Small intestine (tissue), 7 donors: ENCODE measurements at regions not wholly inside any gene's neighbourhood (a gene's known extent, or its start where the extent isn't known, plus 50 kb on each side); places are given as distances from the start of the nearest gene placed in this dataset.

Experiments
- DNase-seq, 2 donors: peaks; one replicate each; pipeline versions ENCODE4 v3.0.0 to v3.0.0-alpha.2; 2013
- FAIRE-seq: peaks from 2 replicates; lab custom pipeline; 2012; peaks lifted over from hg19 to GRCh38; lab: Jason Lieb, UNC
- H3K27ac ChIP-seq, 3 donors: one replicate each; pipeline ENCODE4 v1.5.1; 2013; ENCODE audit warnings: low read length in 2 of 3, mild to moderate bottlenecking in 2 of 3, control low read depth in 1 of 3, inconsistent platforms in 1 of 3, low read depth in 1 of 3, moderate library complexity in 1 of 3
- H3K27me3 ChIP-seq, 3 donors: one replicate each; pipeline ENCODE4 v1.6.1; 2013; ENCODE audit warnings: low read length in 3 of 3, inconsistent platforms in 1 of 3; ENCODE audit not compliant: control insufficient read depth in 3 of 3, insufficient read depth in 3 of 3
- H3K36me3 ChIP-seq, 3 donors: one replicate each; pipeline ENCODE4 v1.6.1; 2013; ENCODE audit warnings: low read length in 3 of 3, inconsistent platforms in 1 of 3, low read depth in 1 of 3, mild to moderate bottlenecking in 1 of 3, moderate library complexity in 1 of 3; ENCODE audit not compliant: control insufficient read depth in 3 of 3, insufficient read depth in 2 of 3
- H3K4me1 ChIP-seq, 3 donors: one replicate each; pipeline ENCODE4 v1.6.1; 2013; ENCODE audit warnings: low read length in 2 of 3, inconsistent platforms in 1 of 3, low read depth in 1 of 3, mild to moderate bottlenecking in 1 of 3, moderate library complexity in 1 of 3; ENCODE audit not compliant: control insufficient read depth in 3 of 3, insufficient read depth in 2 of 3
- H3K4me3 ChIP-seq, 3 donors: one replicate each; pipeline ENCODE4 v1.5.1; 2013; ENCODE audit warnings: low read length in 3 of 3, control low read depth in 1 of 3, inconsistent platforms in 1 of 3, low read depth in 1 of 3, mild to moderate bottlenecking in 1 of 3, moderate library complexity in 1 of 3
- H3K9me3 ChIP-seq, 2 donors: one replicate each; pipeline ENCODE4 v1.6.1; 2013; ENCODE audit warnings: low read depth in 1 of 2, low read length in 1 of 2; ENCODE audit not compliant: control insufficient read depth in 2 of 2, insufficient read depth in 1 of 2
- WGBS, 3 donors: extraction: QIAGEN DNeasy Blood & Tissue Kit; methylation state at CpG; one replicate each; pipeline ENCODE4 v1.1.7; 2013; 5-methylcytosine and 5-hydroxymethylcytosine counted together
- donor health status: healthy with polysubstance abuse.
- donor health status: control.
- donor health status: control.
- donor health status: Bipolar disorder and iron deficiency.
- donor health status: healthy.

- DNase-seq (no peak), FAIRE-seq (no peak)
- Histone ChIP-seq H3K4me1 (no peaks in the 10 kb centered on the region), H3K36me3 (no peaks in the 10 kb centered on the region), H3K27ac (no peak overlapping the region), H3K4me3 (no peak overlapping the region), H3K9me3 (no peaks in the 10 kb centered on the region), H3K27me3 (no peaks in the 10 kb centered on the region)
- 54 to 66% (median 59%) methylated on average over 4 of the region's 4 CpGs for WGBS, 3 donors
These were observed 116.2 kb upstream of the ST6GAL2 start for GRCh38 chr2:107001964-107002696.

- FAIRE-seq, result no peak
- 63 to 72% (median 66%) methylated on average over 1 of the region's 1 CpG for WGBS, 3 donors
These were observed 116.8 kb upstream of the ST6GAL2 start for GRCh38 chr2:107002735-107003134.

GRCh38 chr2:107005853-107006252 is 119.9 kb upstream of the ST6GAL2 start:
- 62 to 71% (median 66%) methylated on average over 6 of the region's 6 CpGs for WGBS, 3 donors
- no peak overlapping the region for H3K27ac ChIP-seq
- no peaks in the 10 kb centered on the region for H3K27me3 ChIP-seq
- FAIRE-seq, result no peak
- DNase-seq, result no peak
- no peaks in the 10 kb centered on the region for H3K9me3 ChIP-seq
- no peaks in the 10 kb centered on the region for H3K36me3 ChIP-seq
- no peaks in the 10 kb centered on the region for H3K4me1 ChIP-seq
- H3K4me3 ChIP-seq, result no peak overlapping the region

More at GRCh38 chr2:107002735-107003134, 116.8 kb upstream of the ST6GAL2 start:
- no peak for DNase-seq
- Histone ChIP-seq H3K4me1 (no peaks in the 10 kb centered on the region), H3K27me3 (no peaks in the 10 kb centered on the region), H3K9me3 (no peaks in the 10 kb centered on the region), H3K27ac (no peak overlapping the region), H3K4me3 (no peak overlapping the region), H3K36me3 (no peaks in the 10 kb centered on the region)

- FAIRE-seq (no peak), DNase-seq (no peak)
- H3K9me3 ChIP-seq, result no peaks in the 10 kb centered on the region
- no peak overlapping the region for H3K4me3 ChIP-seq
- H3K27me3 ChIP-seq, result no peaks in the 10 kb centered on the region
- H3K4me1 ChIP-seq, result no peaks in the 10 kb centered on the region
- WGBS, 3 donors, result 26 to 64% (median 40%) methylated on average over 2 of the region's 2 CpGs
- H3K36me3 ChIP-seq, result no peaks in the 10 kb centered on the region
- H3K27ac ChIP-seq, result no peak overlapping the region
These were observed 120.9 kb upstream of the ST6GAL2 start for GRCh38 chr2:107006836-107007235.

GRCh38 chr2:107007927-107008326 is 122.0 kb upstream of the ST6GAL2 start:
- Histone ChIP-seq H3K27ac (no peak overlapping the region), H3K4me3 (no peak overlapping the region), H3K9me3 (no peaks in the 10 kb centered on the region), H3K27me3 (no peaks in the 10 kb centered on the region), H3K36me3 (no peaks in the 10 kb centered on the region), H3K4me1 (no peaks in the 10 kb centered on the region)
- WGBS, 3 donors, result 58 to 69% (median 58%) methylated on average over 3 of the region's 3 CpGs
- no peak for FAIRE-seq
- no peak for DNase-seq

- 35 to 70% (median 47%) methylated on average over 3 of the region's 3 CpGs for WGBS, 3 donors
- DNase-seq, result no peak
- H3K9me3 ChIP-seq, result no peaks in the 10 kb centered on the region
- H3K27me3 ChIP-seq, result no peaks in the 10 kb centered on the region
- H3K4me1 ChIP-seq, result no peaks in the 10 kb centered on the region
- no peaks in the 10 kb centered on the region for H3K36me3 ChIP-seq
- no peak overlapping the region for H3K4me3 ChIP-seq
- FAIRE-seq, result no peak
- no peak overlapping the region for H3K27ac ChIP-seq
These were observed 122.9 kb upstream of the ST6GAL2 start for GRCh38 chr2:107008843-107009242.

GRCh38 chr2:107009275-107009674 is 123.3 kb upstream of the ST6GAL2 start:
- FAIRE-seq, result no peak
- Histone ChIP-seq H3K27me3 (no peaks in the 10 kb centered on the region), H3K36me3 (no peaks in the 10 kb centered on the region), H3K4me3 (no peak overlapping the region), H3K9me3 (no peaks in the 10 kb centered on the region), H3K27ac (no peak overlapping the region), H3K4me1 (no peaks in the 10 kb centered on the region)
- DNase-seq, result no peak
- 71 to 88% (median 81%) methylated on average over 3 of the region's 3 CpGs for WGBS, 3 donors

- H3K9me3 ChIP-seq, result no peaks in the 10 kb centered on the region
- no peaks in the 10 kb centered on the region for H3K27me3 ChIP-seq
- no peaks in the 10 kb centered on the region for H3K4me1 ChIP-seq
- H3K36me3 ChIP-seq, result no peaks in the 10 kb centered on the region
- 62 to 76% (median 63%) methylated on average over 5 of the region's 5 CpGs for WGBS, 3 donors
- H3K4me3 ChIP-seq, result no peak overlapping the region
- H3K27ac ChIP-seq, result no peak overlapping the region
- FAIRE-seq, result no peak
- DNase-seq, result no peak
These were observed 126.8 kb upstream of the ST6GAL2 start for GRCh38 chr2:107012714-107013306.
